ENCODE measurements at regions not wholly inside any gene's neighbourhood (a gene's known extent, or its start where the extent isn't known, plus 50 kb on each side); places are given as distances from the start of the nearest gene placed in this dataset.

- in situ Hi-C loops (cut with HindIII; ENCODE audit: low sequenced_read_pairs): no loop called here
- no peak for DNase-seq (ENCODE audit: low read depth, low spot score)
- no peak for TF ChIP-seq CTCF (IDR thresholded peaks at IDR 0.05; ENCODE audit: low read depth, low read length)
Observed at GRCh38 chr20:48287021-48287494, 501.8 kb upstream of the SULF2 start.

GRCh38 chr20:48286601-48287000 lies 501.3 kb upstream of the SULF2 start:
- TF ChIP-seq CTCF (IDR thresholded peaks at IDR 0.05; ENCODE audit: low read depth, low read length): no peak
- no peak overlapping the region for H3K4me3 ChIP-seq (ENCODE audit: low read depth, low read length)
- no peak for DNase-seq (ENCODE audit: low read depth, low spot score)
- in situ Hi-C loops (cut with HindIII; ENCODE audit: low sequenced_read_pairs): no loop called here

More at GRCh38 chr20:48287021-48287494, 501.8 kb upstream of the SULF2 start:
- no peak overlapping the region for H3K4me3 ChIP-seq (ENCODE audit: low read depth, low read length)

GRCh38 chr20:48285656-48286055 lies 500.4 kb upstream of the SULF2 start:
- in situ Hi-C loops (cut with HindIII; ENCODE audit: low sequenced_read_pairs): no loop called here
- TF ChIP-seq CTCF (IDR thresholded peaks at IDR 0.05; ENCODE audit: low read depth, low read length): no peak
- DNase-seq (ENCODE audit: low read depth, low spot score): no peak
- H3K4me3 ChIP-seq (ENCODE audit: low read depth, low read length): no peak overlapping the region

GRCh38 chr20:48284837-48285236 lies 499.6 kb upstream of the SULF2 start:
- no peak for TF ChIP-seq CTCF (IDR thresholded peaks at IDR 0.05; ENCODE audit: low read depth, low read length)
- in situ Hi-C loops (cut with HindIII; ENCODE audit: low sequenced_read_pairs): no loop called here
- H3K4me3 ChIP-seq (ENCODE audit: low read depth, low read length): no peak overlapping the region
- DNase-seq (ENCODE audit: low read depth, low spot score): no peak

- in situ Hi-C loops (cut with HindIII; ENCODE audit: low sequenced_read_pairs): no loop called here
- TF ChIP-seq CTCF (IDR thresholded peaks at IDR 0.05; ENCODE audit: low read depth, low read length): no peak
- DNase-seq (ENCODE audit: low read depth, low spot score): no peak
- H3K4me3 ChIP-seq (ENCODE audit: low read depth, low read length): no peak overlapping the region
Observed at GRCh38 chr20:48284315-48284714, 499.0 kb upstream of the SULF2 start.

GRCh38 chr20:48283470-48284110 lies 498.3 kb upstream of the SULF2 start:
- in situ Hi-C loops (cut with HindIII; ENCODE audit: low sequenced_read_pairs): no loop called here
- peak; percentile 77 for DNase-seq (ENCODE audit: low read depth, low spot score)
- TF ChIP-seq CTCF (IDR thresholded peaks at IDR 0.05; ENCODE audit: low read depth, low read length): no peak
- H3K4me3 ChIP-seq (ENCODE audit: low read depth, low read length): no peak overlapping the region
